ENCODE measurements at regions not wholly inside any gene's neighbourhood (a gene's known extent, or its start where the extent isn't known, plus 50 kb on each side); places are given as distances from the start of the nearest gene placed in this dataset.

- TF ChIP-seq CTCF (IDR thresholded peaks at IDR 0.05; ENCODE audit: borderline replicate concordance, extremely low read depth, low read length, poor library complexity, severe bottlenecking), result no peak
- TF ChIP-seq EZH2 (IDR thresholded peaks at IDR 0.05; ENCODE audit: borderline replicate concordance, low read depth, low read length, severe bottlenecking), result no peak
Measured at GRCh38 chr5:108461628-108462367, 79.9 kb upstream of the FBXL17 start.
